ENCODE measurements at regions not wholly inside any gene's neighbourhood (a gene's known extent, or its start where the extent isn't known, plus 50 kb on each side); places are given as distances from the start of the nearest gene placed in this dataset.
A peak's percentile ranks its signal among the peaks of the same experiment; 100 is the strongest.
"Not testable (repeated sequence)": the region's sequence is repeated elsewhere in the genome, so short reads cannot be mapped to it uniquely, and the experiment has no call there.

DNA sequence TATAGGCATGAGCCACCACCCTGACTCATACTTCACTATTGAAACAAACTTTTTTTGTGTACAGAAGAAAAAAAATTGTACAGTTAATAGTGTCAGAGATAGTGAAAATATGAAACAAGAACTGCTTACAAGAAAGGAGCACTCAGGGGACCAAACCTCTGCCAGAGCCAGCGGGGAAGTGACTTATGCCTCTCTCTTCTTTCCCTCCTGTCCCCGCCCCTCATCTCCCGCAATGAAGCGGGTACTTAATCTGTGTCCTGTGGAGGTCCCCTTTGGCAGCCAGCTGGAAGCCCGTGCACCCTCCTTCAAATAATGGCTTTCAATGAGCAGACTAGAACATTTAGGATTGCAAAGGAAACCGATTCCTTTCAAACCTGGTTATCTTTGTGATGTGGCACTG lies 51.5 kb downstream of the PPIAL4A start:
- H4K20me1 ChIP-seq (ENCODE audit: insufficient read depth, low read length); POLR2A ChIA-PET; H3K27me3 ChIP-seq (ENCODE audit: control insufficient read depth in 1 of 2, insufficient read depth in 2 of 2, low read length in 2 of 2); H2AFZ ChIP-seq (ENCODE audit: low read length); H3K9me3 ChIP-seq (ENCODE audit: low read length); BruUV-seq (replicated peaks); H3K4me1 ChIP-seq (ENCODE audit: insufficient read depth, low read length); H3K79me2 ChIP-seq (ENCODE audit: insufficient read depth, low read length); CTCF ChIA-PET (ENCODE audit: low intra/inter-chr PET ratio, low total read pairs); H3K4me2 ChIP-seq (ENCODE audit: low read depth, low read length); H3K4me3 ChIP-seq (replicated peaks in 1 of 3; ENCODE audit: insufficient read depth in 1 of 3, low read depth in 2 of 3, low read length in 3 of 3); DNase-seq (ENCODE audit: low spot score); FAIRE-seq; in situ Hi-C loops (cut with HindIII; ENCODE audit: extremely low pct_ligation_motif_present, low pct_unique_long_range_greater_than_20kb); H3K27ac ChIP-seq (ENCODE audit: extremely low read length, insufficient read depth, low read length); H3K36me3 ChIP-seq (replicated peaks in 1 of 2; ENCODE audit: control insufficient read depth in 1 of 2, insufficient read depth in 2 of 2, low read length in 2 of 2); ATAC-seq; H3K9ac ChIP-seq (ENCODE audit: insufficient read depth, low read depth, low read length); intact Hi-C loops (cut with micrococcal nuclease; ENCODE audit: unreplicated experiment): not testable (repeated sequence)
- WGBS (ENCODE audit: low lambda C conversion rate) = 60% methylated on average over 2 of the region's 6 CpGs

DNA sequence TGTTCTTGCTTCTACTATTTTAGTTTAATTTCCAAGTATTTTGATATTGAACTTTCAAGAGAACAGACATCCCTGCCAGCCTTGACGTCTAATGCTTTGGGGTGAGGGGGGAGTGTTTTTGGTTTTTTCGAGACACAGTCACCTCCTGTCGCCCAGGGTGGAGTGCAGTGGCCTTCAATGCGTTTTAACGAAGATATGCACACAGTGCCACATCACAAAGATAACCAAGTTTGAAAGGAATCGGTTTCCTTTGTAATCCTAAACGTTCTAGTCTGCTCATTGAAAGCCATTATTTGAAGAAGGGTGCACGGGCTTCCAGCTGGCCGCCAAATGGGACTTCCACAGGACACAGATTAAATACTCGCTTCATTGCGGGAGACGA lies 52.3 kb downstream of the PPIAL4A start:
- H3K4me1 ChIP-seq (ENCODE audit: insufficient read depth, low read length); in situ Hi-C loops (cut with HindIII; ENCODE audit: extremely low pct_ligation_motif_present, low pct_unique_long_range_greater_than_20kb); H4K20me1 ChIP-seq (ENCODE audit: insufficient read depth, low read length); H3K36me3 ChIP-seq (replicated peaks in 1 of 2; ENCODE audit: control insufficient read depth in 1 of 2, insufficient read depth in 2 of 2, low read length in 2 of 2); BruUV-seq (replicated peaks); H2AFZ ChIP-seq (ENCODE audit: low read length); CTCF ChIA-PET (ENCODE audit: low intra/inter-chr PET ratio, low total read pairs); H3K27ac ChIP-seq (ENCODE audit: extremely low read length, insufficient read depth, low read length); H3K79me2 ChIP-seq (ENCODE audit: insufficient read depth, low read length); FAIRE-seq; H3K9ac ChIP-seq (ENCODE audit: insufficient read depth, low read depth, low read length); H3K27me3 ChIP-seq (ENCODE audit: control insufficient read depth in 1 of 2, insufficient read depth in 2 of 2, low read length in 2 of 2); DNase-seq (ENCODE audit: low spot score); intact Hi-C loops (cut with micrococcal nuclease; ENCODE audit: unreplicated experiment); H3K9me3 ChIP-seq (ENCODE audit: low read length); ATAC-seq: not testable (repeated sequence)
- H3K4me3 ChIP-seq (replicated peaks in 1 of 3; ENCODE audit: insufficient read depth in 1 of 3, low read depth in 2 of 3, low read length in 3 of 3) = peak overlapping the region in 2 of 3 experiments; percentile 46 to 49; a peak in 3 of 6 replicates
- POLR2A ChIA-PET = interaction anchor here (1.0 kb wide), 1 partner anchor 91 kb away, joined by 3 read pairs; no protein-coding TSS in a partner anchor
- WGBS (ENCODE audit: low lambda C conversion rate) = 9% methylated on average over 12 of the region's 12 CpGs
- peak overlapping the region; percentile 72 for H3K4me2 ChIP-seq (ENCODE audit: low read depth, low read length)

DNA sequence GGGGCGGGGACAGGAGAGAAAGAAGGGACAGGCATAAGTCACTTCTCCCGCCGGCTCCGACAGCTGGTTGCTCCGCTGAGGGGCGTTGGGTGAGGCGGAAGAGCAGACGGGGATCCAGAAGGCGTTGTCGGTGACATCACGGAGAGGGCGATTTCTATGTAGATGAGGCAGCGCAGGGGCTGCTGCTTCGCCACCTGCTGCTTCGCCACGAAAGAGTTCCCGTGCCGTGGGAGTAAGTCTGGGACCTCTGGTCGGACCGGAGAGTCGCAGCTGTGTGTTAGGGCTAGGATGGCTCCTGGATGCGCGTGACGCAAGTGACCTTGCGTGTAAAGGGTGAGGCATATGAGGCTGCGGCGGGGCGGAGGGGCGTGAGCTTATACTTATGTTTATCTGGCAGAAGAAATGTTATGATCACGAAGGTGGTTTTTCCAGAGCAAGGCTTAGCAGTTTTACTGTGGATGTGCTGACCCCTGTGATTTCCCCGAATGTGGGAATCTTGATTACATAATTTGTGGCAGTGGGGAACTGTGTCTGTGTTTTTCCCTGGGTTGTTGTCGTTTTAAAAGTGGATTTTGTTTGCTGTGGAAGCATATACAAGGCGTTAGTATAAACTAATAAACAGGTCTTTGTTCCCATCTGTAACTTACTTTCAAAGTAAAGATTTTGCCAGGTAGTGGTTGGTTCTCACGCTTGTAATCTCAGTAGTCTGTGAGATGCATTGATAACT lies 52.8 kb downstream of the PPIAL4A start:
- Histone ChIP-seq H3K4me2 (ENCODE audit: low read depth, low read length) (peak overlapping the region; percentile 72), H3K4me3 (replicated peaks in 1 of 3; ENCODE audit: insufficient read depth in 1 of 3, low read depth in 2 of 3, low read length in 3 of 3) (peak overlapping the region in 2 of 3 experiments; percentile 46 to 49; a peak in 3 of 6 replicates), H3K9ac (ENCODE audit: insufficient read depth, low read depth, low read length) (peak overlapping the region; percentile 43; the same call in 1 of the 2 replicates)
- H3K36me3 ChIP-seq (replicated peaks in 1 of 2; ENCODE audit: control insufficient read depth in 1 of 2, insufficient read depth in 2 of 2, low read length in 2 of 2); H2AFZ ChIP-seq (ENCODE audit: low read length); H3K27me3 ChIP-seq (ENCODE audit: control insufficient read depth in 1 of 2, insufficient read depth in 2 of 2, low read length in 2 of 2); FAIRE-seq; H3K9me3 ChIP-seq (ENCODE audit: low read length); H3K4me1 ChIP-seq (ENCODE audit: insufficient read depth, low read length); H3K79me2 ChIP-seq (ENCODE audit: insufficient read depth, low read length); H3K27ac ChIP-seq (ENCODE audit: extremely low read length, insufficient read depth, low read length); H4K20me1 ChIP-seq (ENCODE audit: insufficient read depth, low read length); in situ Hi-C loops (cut with HindIII; ENCODE audit: extremely low pct_ligation_motif_present, low pct_unique_long_range_greater_than_20kb); CTCF ChIA-PET (ENCODE audit: low intra/inter-chr PET ratio, low total read pairs); intact Hi-C loops (cut with micrococcal nuclease; ENCODE audit: unreplicated experiment): not testable (repeated sequence)
- DNase-seq (ENCODE audit: low spot score) (peak; percentile 43), ATAC-seq (peak; percentile 82)
- TSS peak; percentile 72 for BruUV-seq (replicated peaks)
- POLR2A ChIA-PET = interaction anchor here (1.0 kb wide), 1 partner anchor 91 kb away, joined by 3 read pairs; no protein-coding TSS in a partner anchor
- 35% methylated on average over 32 of the region's 34 CpGs for WGBS (ENCODE audit: low lambda C conversion rate)
- TF ChIP-seq, protein P1, sequence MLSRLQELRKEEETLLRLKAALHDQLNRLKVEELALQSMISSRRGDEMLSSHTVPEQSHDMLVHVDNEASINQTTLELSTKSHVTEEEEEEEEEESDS (CRISPR knock-in tag; IDR thresholded peaks at IDR 0.05; ENCODE audit: borderline replicate concordance) = peak; percentile 99
- TF ChIP-seq, protein P2, sequence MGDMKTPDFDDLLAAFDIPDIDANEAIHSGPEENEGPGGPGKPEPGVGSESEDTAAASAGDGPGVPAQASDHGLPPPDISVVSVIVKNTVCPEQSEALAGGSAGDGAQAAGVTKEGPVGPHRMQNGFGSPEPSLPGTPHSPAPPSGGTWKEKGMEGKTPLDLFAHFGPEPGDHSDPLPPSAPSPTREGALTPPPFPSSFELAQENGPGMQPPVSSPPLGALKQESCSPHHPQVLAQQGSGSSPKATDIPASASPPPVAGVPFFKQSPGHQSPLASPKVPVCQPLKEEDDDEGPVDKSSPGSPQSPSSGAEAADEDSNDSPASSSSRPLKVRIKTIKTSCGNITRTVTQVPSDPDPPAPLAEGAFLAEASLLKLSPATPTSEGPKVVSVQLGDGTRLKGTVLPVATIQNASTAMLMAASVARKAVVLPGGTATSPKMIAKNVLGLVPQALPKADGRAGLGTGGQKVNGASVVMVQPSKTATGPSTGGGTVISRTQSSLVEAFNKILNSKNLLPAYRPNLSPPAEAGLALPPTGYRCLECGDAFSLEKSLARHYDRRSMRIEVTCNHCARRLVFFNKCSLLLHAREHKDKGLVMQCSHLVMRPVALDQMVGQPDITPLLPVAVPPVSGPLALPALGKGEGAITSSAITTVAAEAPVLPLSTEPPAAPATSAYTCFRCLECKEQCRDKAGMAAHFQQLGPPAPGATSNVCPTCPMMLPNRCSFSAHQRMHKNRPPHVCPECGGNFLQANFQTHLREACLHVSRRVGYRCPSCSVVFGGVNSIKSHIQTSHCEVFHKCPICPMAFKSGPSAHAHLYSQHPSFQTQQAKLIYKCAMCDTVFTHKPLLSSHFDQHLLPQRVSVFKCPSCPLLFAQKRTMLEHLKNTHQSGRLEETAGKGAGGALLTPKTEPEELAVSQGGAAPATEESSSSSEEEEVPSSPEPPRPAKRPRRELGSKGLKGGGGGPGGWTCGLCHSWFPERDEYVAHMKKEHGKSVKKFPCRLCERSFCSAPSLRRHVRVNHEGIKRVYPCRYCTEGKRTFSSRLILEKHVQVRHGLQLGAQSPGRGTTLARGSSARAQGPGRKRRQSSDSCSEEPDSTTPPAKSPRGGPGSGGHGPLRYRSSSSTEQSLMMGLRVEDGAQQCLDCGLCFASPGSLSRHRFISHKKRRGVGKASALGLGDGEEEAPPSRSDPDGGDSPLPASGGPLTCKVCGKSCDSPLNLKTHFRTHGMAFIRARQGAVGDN (CRISPR knock-in tag; IDR thresholded peaks at IDR 0.05) = 0 out of 2 replicates have a peak, but pooled peaks have one; percentile 15
- TF ChIP-seq GABPB1 (CRISPR knock-in tag; IDR thresholded peaks at IDR 0.05) (0 out of 2 replicates have a peak, but pooled peaks have one; percentile 11), SNAPC2 (CRISPR knock-in tag; IDR thresholded peaks at IDR 0.05) (peak; percentile 99), POLR2A (IDR thresholded peaks at IDR 0.05; ENCODE audit: insufficient read depth in 1 of 2, low read depth in 2 of 2, low read length in 2 of 2) (peak; percentile 46 to 92; a peak in 3 of 4 replicates)
- TF ChIP-seq, protein P3, sequence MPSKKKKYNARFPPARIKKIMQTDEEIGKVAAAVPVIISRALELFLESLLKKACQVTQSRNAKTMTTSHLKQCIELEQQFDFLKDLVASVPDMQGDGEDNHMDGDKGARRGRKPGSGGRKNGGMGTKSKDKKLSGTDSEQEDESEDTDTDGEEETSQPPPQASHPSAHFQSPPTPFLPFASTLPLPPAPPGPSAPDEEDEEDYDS (CRISPR knock-in tag; IDR thresholded peaks at IDR 0.05) = peak; percentile 54; the same call in 1 of the 2 replicates

Measured in HepG2 (cell line).